GM12873 (cell line): ENCODE measurements at regions not wholly inside any gene's neighbourhood (a gene's known extent, or its start where the extent isn't known, plus 50 kb on each side); places are given as distances from the start of the nearest gene placed in this dataset.

ENCODE experiments used
- TF ChIP-seq, protein P1 (sequence below): IDR thresholded peaks from 2 replicates; pipeline ENCODE4 v1.5.1; 2012; ENCODE audit warnings: low read depth, mild to moderate bottlenecking, moderate library complexity, low read length, control low read depth; ENCODE audit not compliant: insufficient read depth; ENCODE audit errors: missing control alignments

DNA sequence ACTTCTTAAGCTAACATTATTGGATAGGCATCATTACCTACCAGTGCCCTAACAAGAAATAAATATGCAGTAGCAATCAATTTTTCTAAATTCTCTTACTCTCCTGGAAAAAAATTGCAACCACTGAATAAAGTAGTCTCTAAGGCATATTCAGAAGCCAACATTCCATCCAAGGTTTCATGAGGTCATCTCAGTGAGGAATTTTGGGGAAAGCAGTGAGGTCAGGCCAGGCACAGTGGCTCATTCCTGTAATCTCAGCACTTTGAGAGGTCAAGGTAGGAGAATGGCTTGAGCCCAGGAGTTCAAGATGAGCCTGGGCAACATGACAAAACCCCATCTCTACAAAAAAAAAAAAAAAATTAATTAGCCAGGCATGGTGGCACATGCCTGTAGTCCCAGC is 75.9 kb upstream of the GHITM start:
- TF ChIP-seq, protein P1, sequence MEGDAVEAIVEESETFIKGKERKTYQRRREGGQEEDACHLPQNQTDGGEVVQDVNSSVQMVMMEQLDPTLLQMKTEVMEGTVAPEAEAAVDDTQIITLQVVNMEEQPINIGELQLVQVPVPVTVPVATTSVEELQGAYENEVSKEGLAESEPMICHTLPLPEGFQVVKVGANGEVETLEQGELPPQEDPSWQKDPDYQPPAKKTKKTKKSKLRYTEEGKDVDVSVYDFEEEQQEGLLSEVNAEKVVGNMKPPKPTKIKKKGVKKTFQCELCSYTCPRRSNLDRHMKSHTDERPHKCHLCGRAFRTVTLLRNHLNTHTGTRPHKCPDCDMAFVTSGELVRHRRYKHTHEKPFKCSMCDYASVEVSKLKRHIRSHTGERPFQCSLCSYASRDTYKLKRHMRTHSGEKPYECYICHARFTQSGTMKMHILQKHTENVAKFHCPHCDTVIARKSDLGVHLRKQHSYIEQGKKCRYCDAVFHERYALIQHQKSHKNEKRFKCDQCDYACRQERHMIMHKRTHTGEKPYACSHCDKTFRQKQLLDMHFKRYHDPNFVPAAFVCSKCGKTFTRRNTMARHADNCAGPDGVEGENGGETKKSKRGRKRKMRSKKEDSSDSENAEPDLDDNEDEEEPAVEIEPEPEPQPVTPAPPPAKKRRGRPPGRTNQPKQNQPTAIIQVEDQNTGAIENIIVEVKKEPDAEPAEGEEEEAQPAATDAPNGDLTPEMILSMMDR = no peak

DNA sequence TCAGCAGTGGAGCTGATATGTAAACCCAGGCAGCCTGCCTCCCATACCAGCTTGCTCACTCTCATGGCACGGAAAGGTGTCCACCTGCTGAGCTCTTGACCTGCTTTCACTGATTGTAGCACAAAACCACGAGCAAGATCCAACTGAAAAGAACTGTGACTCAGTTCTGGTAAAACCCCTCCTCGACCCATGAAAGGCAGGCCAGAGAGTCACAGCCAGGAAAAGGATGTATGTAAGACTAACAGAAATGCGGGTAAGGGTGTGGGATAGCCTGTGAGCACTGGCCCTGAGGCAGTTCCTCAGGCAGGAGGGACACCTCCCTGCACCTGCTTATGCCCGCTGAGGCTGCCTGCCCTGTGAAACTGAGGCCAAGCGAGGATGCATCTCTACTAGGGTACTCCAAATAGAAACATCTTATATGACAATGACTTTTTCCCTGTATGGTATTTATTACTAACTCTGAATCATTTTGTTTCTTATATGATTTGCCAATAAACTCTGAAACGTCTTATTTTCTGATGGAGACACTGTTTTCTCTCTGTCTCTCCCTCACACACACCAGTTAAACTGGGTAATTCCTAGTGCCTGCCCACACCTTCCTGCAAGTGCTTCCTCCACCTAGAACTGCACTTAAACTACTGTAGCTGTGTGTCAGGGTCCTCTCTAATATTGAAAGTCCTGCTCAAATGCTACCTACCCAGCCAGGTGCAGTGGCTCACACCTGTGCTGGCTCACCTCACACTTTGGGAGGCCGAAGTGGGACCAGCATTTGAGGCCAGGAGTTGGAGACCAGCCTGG is 73.3 kb upstream of the GHITM start:
- TF ChIP-seq, protein P1 = no peak

DNA sequence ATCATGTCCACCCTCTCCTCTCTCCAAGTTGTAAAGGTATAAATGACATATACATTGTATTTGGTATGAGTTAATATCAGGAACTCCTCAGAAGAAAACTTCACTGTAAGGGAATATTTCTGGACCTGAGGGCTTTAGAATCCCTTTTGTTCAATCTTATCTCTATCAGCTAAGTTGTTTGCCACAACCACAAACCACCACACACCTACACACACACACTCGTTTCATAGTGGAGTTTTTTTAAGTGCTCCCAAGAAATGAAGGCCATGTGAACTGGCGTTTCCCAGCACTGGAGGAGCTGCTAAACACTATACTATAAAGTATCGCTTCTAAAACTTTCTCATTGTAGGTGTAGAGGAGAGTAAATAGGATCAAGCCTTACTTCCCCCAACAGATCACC is 64.8 kb upstream of the GHITM start:
- TF ChIP-seq, protein P1 = no peak

GRCh38 chr10:84075226-84076046 is 63.9 kb upstream of the GHITM start:
- TF ChIP-seq, protein P1 = no peak

- TF ChIP-seq, protein P1 = no peak
These were observed 63.3 kb upstream of the GHITM start for GRCh38 chr10:84076047-84076388.

GRCh38 chr10:84076540-84077195 is 62.6 kb upstream of the GHITM start:
- TF ChIP-seq, protein P1 = peak; percentile 60

DNA sequence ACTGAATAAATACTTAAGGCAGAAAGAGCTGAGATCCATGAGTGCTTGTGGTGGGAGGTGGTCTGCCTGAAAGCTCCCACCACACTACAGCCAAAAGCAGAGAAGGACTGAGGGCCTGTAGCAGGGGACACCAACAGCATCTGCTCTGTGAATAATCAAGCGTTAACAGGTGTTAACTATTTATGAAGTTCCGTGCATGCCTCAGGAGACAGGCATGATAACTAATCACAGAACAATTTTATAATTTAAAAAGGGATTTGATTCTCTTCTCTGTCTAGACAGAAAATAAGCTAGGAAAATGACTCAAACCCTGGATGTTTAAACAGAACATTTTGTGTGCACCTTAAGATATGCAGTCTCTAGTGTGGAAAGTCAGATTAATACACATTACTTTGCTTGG is 61.5 kb upstream of the GHITM start:
- TF ChIP-seq, protein P1 = no peak
